CD4-positive, alpha-beta T cell (primary cell): ENCODE measurements at regions not wholly inside any gene's neighbourhood (a gene's known extent, or its start where the extent isn't known, plus 50 kb on each side); places are given as distances from the start of the nearest gene placed in this dataset.

Source experiments
- ATAC-seq: fragments of 200-7000 bp; cut with Tn5 transposase; one replicate; pipeline ENCODE4 v1.10.0; 2022; ENCODE audit warnings: mild to moderate bottlenecking; ENCODE audit not compliant: poor library complexity
- CTCF ChIA-PET: fragments of 350-600 bp; sonication (Branson Sonifier 250); formaldehyde crosslinking; loops from one replicate; lab custom pipeline; 2021; ENCODE audit warnings: antibody characterized with exemption, inconsistent platforms; lab: Charles Lee
- POLR2A ChIA-PET: fragments of 350-600 bp; sonication (Branson Sonifier 250); formaldehyde crosslinking; loops from one replicate; lab custom pipeline; 2021; ENCODE audit warnings: antibody characterized with exemption, inconsistent platforms; lab: Charles Lee
- DNase-seq, 14 experiments: peaks; one replicate each; pipeline ENCODE4 v3.0.0-alpha.2; 2013 to 2020; ENCODE audit warnings: mixed read lengths in 2 of 14
- H3K27ac ChIP-seq, 2 donors: one replicate each; pipeline versions ENCODE4 v1.5.1 to v1.7.0; 2013; ENCODE audit warnings: low read length in 2 of 2, low read depth in 1 of 2, mild to moderate bottlenecking in 1 of 2
- H3K27me3 ChIP-seq, 2 experiments: 1 replicate in 1 of 2; 2 replicates in 1 of 2; pipeline versions ENCODE4 v1.6.1 to v1.7.0; 2013; ENCODE audit warnings: low read length in 2 of 2, control low read depth in 1 of 2, mild to moderate bottlenecking in 1 of 2, moderate library complexity in 1 of 2; ENCODE audit not compliant: insufficient read depth in 2 of 2, control insufficient read depth in 1 of 2
- H3K36me3 ChIP-seq: one replicate; pipeline ENCODE4 v1.6.1; 2013; ENCODE audit warnings: low read length, control low read depth; ENCODE audit not compliant: insufficient read depth
- H3K4me1 ChIP-seq: one replicate; pipeline ENCODE4 v1.6.1; 2013; ENCODE audit warnings: low read length, control low read depth; ENCODE audit not compliant: insufficient read depth
- H3K4me3 ChIP-seq: one replicate; pipeline ENCODE4 v1.5.1; 2013; ENCODE audit warnings: mild to moderate bottlenecking, low read length, moderate library complexity
- H3K9me3 ChIP-seq, 2 experiments: 1 replicate in 1 of 2; 2 replicates in 1 of 2; pipeline versions ENCODE4 v1.6.1 to v1.7.0; 2013; ENCODE audit warnings: low read length in 2 of 2, mild to moderate bottlenecking in 2 of 2, control low read depth in 1 of 2, moderate library complexity in 1 of 2; ENCODE audit not compliant: control insufficient read depth in 1 of 2, insufficient read depth in 1 of 2
- H3K27ac Mint-ChIP-seq: one replicate; pipeline ENCODE4 v1.8.0; 2020; ENCODE audit warnings: mixed read lengths
- H3K27me3 Mint-ChIP-seq: one replicate; pipeline ENCODE4 v1.8.0; 2021; ENCODE audit warnings: mixed read lengths
- H3K36me3 Mint-ChIP-seq: one replicate; pipeline ENCODE4 v1.8.0; 2021; ENCODE audit warnings: low read depth, mixed read lengths
- H3K4me1 Mint-ChIP-seq: one replicate; pipeline ENCODE4 v1.8.0; 2021; ENCODE audit warnings: low read depth, mixed read lengths
- H3K4me3 Mint-ChIP-seq: one replicate; pipeline ENCODE4 v1.8.0; 2020; ENCODE audit warnings: mild to moderate bottlenecking, mixed read lengths
- H3K9me3 Mint-ChIP-seq: one replicate; pipeline ENCODE4 v1.8.0; 2020; ENCODE audit warnings: mixed read lengths
- CTCF ChIP-seq: fragments of 200-600 bp; IDR thresholded peaks from one replicate; pipeline ENCODE4 v1.8.0; 2022; ENCODE audit warnings: antibody characterized with exemption, mild to moderate bottlenecking
- intact Hi-C, 2 experiments: fragments of 100-400 bp; cut with DNase I in 1 of 2; cut with micrococcal nuclease in 1 of 2; formaldehyde crosslinking; loops; one replicate each; pipeline versions ENCODE4 v1.15.1 to v1.9.0; 2023 to 2025; cut with DNase I, micrococcal nuclease

- ChIA-PET POLR2A (no interaction called here), CTCF (no interaction called here)
- no peak for TF ChIP-seq CTCF
- Histone ChIP-seq H3K27ac (no peak overlapping the region), H3K9me3 (no peaks in the 10 kb centered on the region), H3K4me1 (no peaks in the 10 kb centered on the region), H3K27me3 (no peaks in the 10 kb centered on the region), H3K36me3 (no peaks in the 10 kb centered on the region), H3K4me3 (no peak overlapping the region)
- Mint-ChIP-seq H3K36me3 (no peaks in the 10 kb centered on the region), H3K4me1 (no peaks in the 10 kb centered on the region), H3K27ac (no peak overlapping the region), H3K4me3 (no peak overlapping the region), H3K9me3 (no peaks in the 10 kb centered on the region), H3K27me3 (peaks cover 31% of the 10 kb centered on the region)
- DNase-seq (no peak), ATAC-seq (no peak)
- intact Hi-C loops: loop anchor here in 1 of 2 experiments (10.0 kb wide), 1 partner anchor 470 kb away; no protein-coding TSS in a partner anchor
Observed at GRCh38 chr12:107984973-107985372, 144.1 kb upstream of the WSCD2 start.

- H3K9me3 Mint-ChIP-seq: no peaks in the 10 kb centered on the region
- CTCF ChIA-PET: no interaction called here
- no peak for DNase-seq
Observed at GRCh38 chr12:107986183-107986582, 142.9 kb upstream of the WSCD2 start.

GRCh38 chr12:107990325-107990724 is 138.8 kb upstream of the WSCD2 start:
- Mint-ChIP-seq H3K9me3 (no peaks in the 10 kb centered on the region), H3K27me3 (peaks cover 31% of the 10 kb centered on the region), H3K4me1 (no peaks in the 10 kb centered on the region), H3K27ac (no peak overlapping the region), H3K4me3 (no peak overlapping the region), H3K36me3 (no peaks in the 10 kb centered on the region)
- Histone ChIP-seq H3K36me3 (no peaks in the 10 kb centered on the region), H3K27me3 (no peaks in the 10 kb centered on the region), H3K4me3 (no peak overlapping the region), H3K4me1 (no peaks in the 10 kb centered on the region), H3K27ac (no peak overlapping the region), H3K9me3 (no peaks in the 10 kb centered on the region)
- DNase-seq: peak in 12 of 14 experiments; percentile 1 to 63 (median 13)
- ChIA-PET POLR2A (no interaction called here), CTCF (interaction anchor here (0.6 to 1.1 kb wide), 2 partner anchors 86 to 960 kb away, joined by 3 read pairs; no protein-coding TSS in a partner anchor)
- intact Hi-C loops: loop anchor here (1.0 to 5.0 kb wide), 4 partner anchors 202 to 522 kb away; no protein-coding TSS in a partner anchor
- peak; percentile 39 for ATAC-seq
- peak; percentile 26 for TF ChIP-seq CTCF

More at GRCh38 chr12:107986183-107986582, 142.9 kb upstream of the WSCD2 start:
- H3K9me3 ChIP-seq: no peaks in the 10 kb centered on the region
- POLR2A ChIA-PET: no interaction called here
- H3K36me3 ChIP-seq: no peaks in the 10 kb centered on the region
- ATAC-seq: no peak
- H3K27me3 Mint-ChIP-seq: peaks cover 40% of the 10 kb centered on the region
- intact Hi-C loops: loop anchor here in 1 of 2 experiments (10.0 kb wide), 1 partner anchor 469 kb away; no protein-coding TSS in a partner anchor
- H3K36me3 Mint-ChIP-seq: no peaks in the 10 kb centered on the region
- no peaks in the 10 kb centered on the region for H3K4me1 ChIP-seq
- H3K4me3 Mint-ChIP-seq: no peak overlapping the region
- TF ChIP-seq CTCF: no peak
- H3K27me3 ChIP-seq: no peaks in the 10 kb centered on the region
- H3K27ac ChIP-seq: no peak overlapping the region
- no peak overlapping the region for H3K4me3 ChIP-seq
- H3K27ac Mint-ChIP-seq: no peak overlapping the region
- H3K4me1 Mint-ChIP-seq: no peaks in the 10 kb centered on the region
